ENCODE measurements at regions not wholly inside any gene's neighbourhood (a gene's known extent, or its start where the extent isn't known, plus 50 kb on each side); places are given as distances from the start of the nearest gene placed in this dataset.

DNA sequence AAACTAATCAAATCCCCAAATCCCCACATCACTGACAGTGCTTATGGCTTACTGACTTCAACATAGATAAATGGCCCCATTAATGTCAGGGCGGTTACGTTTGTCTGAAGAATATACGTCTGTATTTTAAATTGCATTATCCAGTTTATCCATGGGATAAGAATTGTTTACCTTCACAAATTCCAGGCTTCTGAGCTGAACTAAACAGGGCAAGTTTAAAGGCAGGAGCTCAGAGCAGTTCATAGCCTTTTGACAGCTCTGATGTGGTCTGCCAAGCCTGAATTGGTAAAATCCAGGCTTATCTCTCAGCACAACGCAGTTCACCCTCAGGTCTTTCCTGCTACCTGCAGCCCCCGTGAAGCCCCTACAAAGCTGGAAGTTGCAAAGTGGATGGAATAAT, 79.5 kb upstream of the GREM2 start:
- TF ChIP-seq CTCF (IDR thresholded peaks at IDR 0.05) (no peak), POLR2A (IDR thresholded peaks at IDR 0.05) (no peak)

All from heart left ventricle (tissue), 13 donors.